Transverse colon (tissue), 4 donors: ENCODE measurements at regions not wholly inside any gene's neighbourhood (a gene's known extent, or its start where the extent isn't known, plus 50 kb on each side); places are given as distances from the start of the nearest gene placed in this dataset.

Source experiments
- DNase-seq: peaks from one replicate; pipeline ENCODE4 v3.0.0-alpha.2; 2019
- H3K27ac ChIP-seq, 4 donors: fragments of 200-600 bp; sonication (generic); 2 replicates each; pipeline ENCODE4 v1.5.1; 2016 to 2018; ENCODE audit warnings: inconsistent platforms in 4 of 4
- H3K27me3 ChIP-seq: fragments of 200-600 bp; sonication (generic); 2 replicates; pipeline ENCODE4 v1.5.1; 2017; ENCODE audit warnings: inconsistent platforms
- H3K36me3 ChIP-seq, 4 donors: fragments of 200-600 bp; sonication (generic); 2 replicates each; pipeline ENCODE4 v1.5.1; 2017 to 2019; ENCODE audit warnings: inconsistent platforms in 4 of 4
- H3K4me1 ChIP-seq, 4 donors: fragments of 200-600 bp; sonication (generic); 2 replicates each; pipeline ENCODE4 v1.5.1; 2017 to 2020; ENCODE audit warnings: inconsistent platforms in 4 of 4
- H3K4me3 ChIP-seq, 4 donors: fragments of 200-600 bp; sonication (generic); 1 replicate in 1 of 4; 2 replicates in 3 of 4; pipeline versions ENCODE4 v1.5.1 to v1.6.1; 2017 to 2019; ENCODE audit warnings: inconsistent platforms in 4 of 4
- H3K9me3 ChIP-seq, 2 donors: fragments of 200-600 bp; sonication (generic); 2 replicates each; pipeline ENCODE4 v1.5.1; 2017 to 2019; ENCODE audit warnings: inconsistent platforms in 2 of 2
- CTCF ChIP-seq, 5 experiments: fragments of 200-600 bp in 3 of 5; fragments of 450-650 bp in 2 of 5; sonication (generic) in 3 of 5; IDR thresholded peaks; 1 replicate in 2 of 5; 2 replicates in 3 of 5; pipeline ENCODE4 v1.5.1; 2016 to 2017; ENCODE audit warnings: antibody characterized with exemption in 5 of 5, inconsistent platforms in 3 of 5, mild to moderate bottlenecking in 2 of 5, moderate library complexity in 1 of 5
- EP300 ChIP-seq: sonication (generic); formaldehyde crosslinking; IDR thresholded peaks from one replicate; pipeline ENCODE4 v1.6.1; 2017; ENCODE audit warnings: antibody characterized with exemption, low read depth
- POLR2A ChIP-seq: fragments of 450-650 bp; IDR thresholded peaks from one replicate; pipeline ENCODE4 v1.6.1; 2016; ENCODE audit warnings: antibody characterized with exemption, mild to moderate bottlenecking, moderate library complexity
- POLR2AphosphoS5 ChIP-seq, 3 donors: sonication (generic); formaldehyde crosslinking; IDR thresholded peaks; one replicate each; pipeline ENCODE4 v1.6.1; 2016; ENCODE audit warnings: antibody characterized with exemption in 3 of 3
- WGBS, 2 donors: methylation state at CpG; one replicate each; pipeline ENCODE4 v1.1.5; 2018; ENCODE audit warnings: low coverage in 1 of 2; 5-methylcytosine and 5-hydroxymethylcytosine counted together
- in situ Hi-C, 4 donors: fragments of 200-750 bp; cut with MboI; loops; one replicate each; pipeline versions ENCODE4 v1.15.0 to v1.15.1; 2017; ENCODE audit warnings: low sequenced_read_pairs in 3 of 4, low pct_ligation_motif_present in 1 of 4, low pct_unique_long_range_greater_than_20kb in 1 of 4
- intact Hi-C: fragments of 100-400 bp; cut with DNase I; formaldehyde crosslinking; loops from one replicate; pipeline ENCODE4 v1.15.1; 2023; ENCODE audit warnings: low total_unique reads

- Histone ChIP-seq H3K9me3 (no peaks in the 10 kb centered on the region), H3K27me3 (no peaks in the 10 kb centered on the region), H3K27ac (peak overlapping the region; percentile 87 to 93 (median 90)), H3K36me3 (no peaks in the 10 kb centered on the region), H3K4me1 (peaks cover 28 to 51% (median 40%) of the 10 kb centered on the region in 4 donors), H3K4me3 (no peak overlapping the region)
- in situ Hi-C loops, result loop anchor here in 1 of 4 donors (25.0 kb wide), 1 partner anchor 515 kb away; no protein-coding TSS in a partner anchor
- TF ChIP-seq CTCF (IDR thresholded peaks at IDR 0.05) (no peak), EP300 (no peak), POLR2AphosphoS5 (IDR thresholded peaks at IDR 0.05) (no peak), POLR2A (no peak)
- peak; percentile 32 for DNase-seq
- 68 to 70% methylated on average over 4 of the region's 5 CpGs for WGBS, 2 donors
- intact Hi-C loops, result no loop called here
These were observed 133.7 kb downstream of the LY86 start for GRCh38 chr6:6722195-6722594.

GRCh38 chr6:6723361-6723760 lies 134.8 kb downstream of the LY86 start:
- DNase-seq, result no peak
- H3K9me3 ChIP-seq, result no peaks in the 10 kb centered on the region
- in situ Hi-C loops, result loop anchor here in 1 of 4 donors (25.0 kb wide), 1 partner anchor 514 kb away; no protein-coding TSS in a partner anchor
- H3K4me1 ChIP-seq, result peaks cover 28 to 51% (median 40%) of the 10 kb centered on the region in 4 donors
- no peak overlapping the region for H3K4me3 ChIP-seq
- no peak for TF ChIP-seq CTCF (IDR thresholded peaks at IDR 0.05)
- no peak for TF ChIP-seq POLR2A
- TF ChIP-seq EP300, result no peak
- intact Hi-C loops, result no loop called here
- WGBS, 2 donors, result 42% methylated on average over 1 of the region's 1 CpG; no CpG with 5 or more reads in 1 of the 2 donors
- no peaks in the 10 kb centered on the region for H3K36me3 ChIP-seq
- no peaks in the 10 kb centered on the region for H3K27me3 ChIP-seq
- H3K27ac ChIP-seq, result peak overlapping the region; percentile 87 to 93 (median 90)

- in situ Hi-C loops, result loop anchor here in 1 of 4 donors (25.0 kb wide), 1 partner anchor 513 kb away; no protein-coding TSS in a partner anchor
- H3K4me1 ChIP-seq, result peaks cover 28 to 51% (median 40%) of the 10 kb centered on the region in 4 donors
- no peak for TF ChIP-seq EP300
- TF ChIP-seq POLR2AphosphoS5 (IDR thresholded peaks at IDR 0.05), result peak; percentile 23 to 50 (median 47)
- peak; percentile 42 for TF ChIP-seq POLR2A
- peak; percentile 61 for DNase-seq
- H3K9me3 ChIP-seq, result no peaks in the 10 kb centered on the region
- intact Hi-C loops, result no loop called here
- H3K4me3 ChIP-seq, result peak overlapping the region in 3 of 4 donors; percentile 23 to 45 (median 27)
- H3K27ac ChIP-seq, result peak overlapping the region; percentile 87 to 93 (median 90)
- H3K36me3 ChIP-seq, result no peaks in the 10 kb centered on the region
- H3K27me3 ChIP-seq, result no peaks in the 10 kb centered on the region
- WGBS, 2 donors, result 23 to 56% methylated on average over 6 to 16 of the region's 16 CpGs
These were observed 135.5 kb downstream of the LY86 start for GRCh38 chr6:6723921-6724538.

GRCh38 chr6:6724539-6725467 lies 136.3 kb downstream of the LY86 start:
- H3K9me3 ChIP-seq, result no peaks in the 10 kb centered on the region
- peaks cover 28 to 51% (median 40%) of the 10 kb centered on the region in 4 donors for H3K4me1 ChIP-seq
- peak overlapping the region; percentile 16 to 45 (median 25) for H3K4me3 ChIP-seq
- intact Hi-C loops, result no loop called here
- peak; percentile 81 for DNase-seq
- H3K27me3 ChIP-seq, result no peaks in the 10 kb centered on the region
- no peaks in the 10 kb centered on the region for H3K36me3 ChIP-seq
- peak overlapping the region; percentile 87 to 93 (median 90) for H3K27ac ChIP-seq
- in situ Hi-C loops, result loop anchor here in 1 of 4 donors (25.0 kb wide), 1 partner anchor 512 kb away; no protein-coding TSS in a partner anchor
- no peak for TF ChIP-seq EP300
- TF ChIP-seq CTCF (IDR thresholded peaks at IDR 0.05), result peak; percentile 54 to 69 (median 59)
- peak; percentile 23 for TF ChIP-seq POLR2A
- TF ChIP-seq POLR2AphosphoS5 (IDR thresholded peaks at IDR 0.05), result peak in 1 of 3 donors; percentile 8
- WGBS, 2 donors, result 31% methylated on average over 40 of the region's 40 CpGs; no CpG with 5 or more reads in 1 of the 2 donors
